RPMI8226 (cell line): ENCODE measurements at regions not wholly inside any gene's neighbourhood (a gene's known extent, or its start where the extent isn't known, plus 50 kb on each side); places are given as distances from the start of the nearest gene placed in this dataset.

Experiments used
- DNase-seq: peaks from one replicate; pipeline ENCODE4 v3.0.0-alpha.2; 2015

DNA sequence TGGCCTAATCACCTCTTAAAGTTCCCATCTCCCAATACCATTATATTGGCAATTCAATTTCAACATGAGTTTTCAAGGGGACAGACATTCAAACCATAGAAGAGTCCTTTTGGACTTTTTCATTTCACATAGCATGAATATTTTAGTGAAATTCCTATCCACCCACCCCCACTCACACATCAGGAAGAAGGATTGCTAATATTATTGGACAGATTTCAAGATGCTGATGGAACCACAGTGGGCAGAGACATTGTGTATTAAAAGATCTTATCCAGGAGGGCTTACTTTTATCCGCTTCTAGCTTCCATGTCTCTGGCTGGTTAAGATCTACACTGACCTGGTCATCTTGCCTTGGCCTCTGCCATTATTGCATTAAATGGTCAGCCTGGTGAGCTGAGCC lies 297.4 kb upstream of the ACVR2A start:
- no peak for DNase-seq

DNA sequence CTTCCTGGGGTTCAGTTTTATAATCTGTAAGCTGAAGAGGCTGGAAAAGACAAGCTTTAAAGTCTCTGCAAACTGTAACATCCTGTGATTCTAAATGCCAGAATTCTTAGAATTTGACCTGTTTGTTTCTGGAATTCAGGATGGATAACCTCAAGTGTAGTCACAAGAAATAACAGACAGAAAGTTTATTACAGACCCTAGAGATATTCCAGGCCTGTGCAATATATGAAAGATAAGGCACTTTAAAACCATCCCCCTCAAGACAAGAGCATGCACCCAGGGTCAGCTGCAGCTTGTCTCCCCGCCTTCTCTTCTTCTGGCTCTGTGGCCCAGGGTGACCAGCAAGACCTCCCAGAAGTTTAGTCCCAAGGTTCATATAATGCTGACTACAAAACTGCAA lies 298.7 kb upstream of the ACVR2A start:
- no peak for DNase-seq

DNA sequence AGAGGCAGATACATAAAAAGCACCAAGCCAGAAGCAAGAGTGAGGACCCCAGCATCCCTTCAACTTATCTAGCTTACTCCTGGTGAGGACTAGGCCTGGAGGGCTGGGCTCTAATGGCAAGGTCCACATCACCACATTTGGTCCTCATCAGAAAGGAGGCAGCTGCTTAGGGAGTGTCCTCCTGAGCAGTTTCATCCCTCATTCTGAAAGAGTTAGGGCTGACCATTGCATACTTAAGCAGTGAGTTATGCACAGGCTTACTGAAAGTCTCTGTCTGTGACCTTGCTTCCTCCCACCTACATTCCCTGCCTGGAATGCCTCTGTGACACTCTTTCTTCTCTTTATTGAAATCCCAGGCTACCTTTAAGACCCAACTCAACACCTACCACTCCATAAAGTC lies 301.8 kb upstream of the ACVR2A start:
- DNase-seq = no peak

DNA sequence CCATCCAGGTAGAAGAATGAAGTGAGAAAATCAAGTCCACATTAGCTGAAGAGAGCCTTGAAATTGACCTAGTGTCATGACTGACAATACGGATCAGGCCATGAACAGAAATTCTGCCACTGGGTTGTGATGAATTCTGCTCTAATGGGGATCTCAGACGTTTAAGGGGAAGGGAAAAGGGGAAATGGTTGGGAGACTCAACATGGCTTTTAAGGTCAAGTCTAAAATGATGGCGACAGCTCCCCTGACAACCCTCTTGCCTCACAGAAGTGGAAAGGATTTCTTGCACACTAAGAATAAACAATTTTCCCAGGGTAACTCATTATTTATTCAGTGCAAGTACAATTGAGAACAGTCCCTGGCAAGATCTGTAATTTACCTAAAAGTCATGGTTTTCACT lies 302.5 kb upstream of the ACVR2A start:
- no peak for DNase-seq

DNA sequence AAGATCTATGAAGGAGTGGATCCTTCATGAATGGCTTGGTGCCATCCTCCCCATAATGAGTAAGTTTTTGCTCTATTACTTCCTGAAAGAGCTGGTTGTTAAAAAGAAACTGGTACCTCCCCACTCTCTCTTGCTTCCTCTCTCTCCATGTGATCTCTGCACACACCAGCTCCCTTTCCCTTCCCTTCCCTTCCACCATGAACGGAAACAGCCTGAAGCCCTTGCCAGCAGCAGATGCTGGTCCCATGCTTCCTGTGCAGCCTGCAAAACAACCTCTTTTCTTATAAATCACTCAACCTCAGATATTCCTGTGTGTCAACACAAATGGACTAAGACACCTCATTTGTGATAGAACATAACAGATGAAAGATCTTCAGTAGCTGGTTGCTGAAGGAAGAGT lies 303.5 kb upstream of the ACVR2A start:
- DNase-seq = no peak

DNA sequence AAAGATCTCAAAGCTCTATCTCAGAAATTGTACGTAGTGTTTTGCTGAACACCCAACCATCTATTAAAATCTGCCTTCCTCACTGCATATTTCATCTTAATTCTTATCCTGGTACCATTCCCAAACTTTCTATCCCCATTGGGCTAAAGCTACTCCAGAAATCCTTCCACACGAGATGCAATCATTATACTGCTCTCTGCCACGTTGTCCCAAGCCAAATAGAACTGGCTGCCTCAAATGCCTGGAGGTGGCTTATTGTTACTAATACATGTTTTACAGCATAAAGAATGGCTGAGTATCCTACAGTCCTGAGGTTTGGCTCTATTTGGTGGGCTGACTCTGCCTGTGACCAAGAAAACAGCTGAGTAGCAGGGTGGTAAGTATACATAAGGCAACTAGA lies 306.0 kb upstream of the ACVR2A start:
- no peak for DNase-seq

DNA sequence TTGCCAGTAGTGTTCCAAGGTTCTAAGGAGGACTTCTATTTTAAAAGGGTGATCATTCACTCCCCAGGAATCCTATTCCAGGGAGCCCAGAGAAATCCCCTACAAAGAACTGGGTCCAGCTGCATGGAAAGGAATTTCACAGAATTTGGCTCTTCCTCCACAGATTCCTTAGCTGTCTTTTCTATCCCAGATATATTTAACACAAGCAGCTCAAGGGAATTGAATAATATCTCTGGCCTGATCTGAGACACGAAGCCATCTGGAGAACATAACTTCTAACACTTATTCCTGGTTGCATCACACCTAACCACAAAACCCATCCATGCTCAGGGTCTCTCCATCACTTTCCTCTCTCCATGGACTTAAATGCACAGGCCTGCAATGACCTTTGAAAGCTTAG lies 306.7 kb upstream of the ACVR2A start:
- DNase-seq = no peak

DNA sequence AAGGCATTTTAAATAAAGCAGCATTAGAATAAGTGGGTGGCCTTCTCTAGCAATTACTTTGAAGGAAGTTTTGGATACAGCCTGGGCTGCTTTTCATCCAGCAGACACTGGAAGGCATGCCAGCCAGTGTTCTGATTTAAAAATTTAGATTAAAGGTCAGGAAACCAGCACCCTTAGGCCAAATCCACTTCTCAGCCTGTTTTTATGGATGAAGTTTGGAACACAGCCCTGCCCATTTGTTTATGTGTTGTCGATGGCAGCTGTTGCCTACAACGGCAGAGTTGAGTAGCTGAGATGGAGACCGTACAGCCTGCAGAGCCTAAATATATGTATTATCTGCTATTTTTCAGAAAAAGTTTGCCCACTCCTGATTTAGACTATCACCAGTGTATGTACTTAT lies 313.6 kb upstream of the ACVR2A start:
- DNase-seq = no peak

DNA sequence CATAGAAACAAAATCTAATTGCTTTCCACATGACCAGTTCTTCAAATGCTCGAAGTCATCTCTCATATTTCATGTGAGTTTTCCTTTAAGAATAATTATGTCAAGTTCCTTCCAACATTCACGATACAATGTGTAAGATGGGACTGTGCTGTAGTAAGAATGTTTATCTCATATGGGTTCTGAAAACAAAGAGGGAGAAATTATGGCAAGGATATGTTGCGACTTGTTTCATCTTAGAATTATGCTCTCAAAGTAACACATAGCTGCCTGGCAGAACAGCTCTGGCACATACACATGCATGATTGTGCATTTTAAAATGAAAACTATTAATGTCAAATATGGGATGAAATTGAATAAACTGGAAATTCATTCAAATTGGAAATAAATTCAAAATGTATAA lies 314.8 kb upstream of the ACVR2A start:
- no peak for DNase-seq

DNA sequence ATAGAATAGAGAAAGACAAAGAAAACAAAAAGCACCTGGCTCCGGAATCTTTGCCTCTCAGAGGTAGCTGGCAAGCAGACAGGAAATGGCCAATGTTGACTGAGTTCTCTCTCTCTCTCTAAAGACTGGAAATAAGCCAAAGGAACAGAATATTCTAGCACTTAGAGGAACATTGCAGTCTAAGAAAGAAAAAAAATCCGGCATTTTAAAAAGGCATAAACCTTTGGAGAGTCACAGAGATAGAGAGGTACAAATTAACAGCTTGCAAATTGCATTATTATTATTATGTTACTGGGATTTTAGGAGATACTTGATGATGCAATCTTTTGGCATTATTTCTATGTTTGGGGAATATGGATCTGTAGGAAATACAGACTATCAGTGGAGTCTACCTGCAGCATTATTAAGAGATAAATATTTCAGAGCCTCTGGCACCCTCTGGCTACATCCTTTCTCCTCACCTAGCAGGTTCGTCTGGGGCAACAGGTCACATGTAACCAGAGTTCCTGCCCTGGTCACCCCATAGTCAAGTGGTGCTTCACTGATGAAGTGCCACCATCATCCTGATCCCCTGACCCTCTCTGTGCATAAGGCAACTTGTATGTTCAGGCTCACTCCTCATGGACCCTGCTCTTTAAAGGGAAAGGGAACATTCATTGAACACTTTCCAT lies 318.9 kb upstream of the ACVR2A start:
- peak; percentile 63 for DNase-seq

DNA sequence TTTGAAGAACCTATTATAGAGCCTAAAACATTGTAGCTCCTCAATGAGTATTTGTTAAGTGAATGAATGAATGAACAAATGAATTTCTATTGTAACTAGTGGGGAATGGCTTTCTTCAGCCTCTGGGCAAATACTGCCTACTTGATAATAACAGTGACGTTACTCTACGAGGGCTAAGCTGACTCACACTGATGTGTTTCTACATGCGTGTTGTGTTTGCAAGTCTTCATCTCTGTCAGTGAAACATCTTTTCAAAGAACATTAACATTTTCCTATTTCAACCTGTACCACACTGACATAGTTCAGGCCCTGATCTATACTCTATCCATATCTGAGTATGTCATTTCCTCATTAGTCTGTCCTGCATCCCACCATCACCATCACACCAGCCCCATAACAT lies 319.9 kb upstream of the ACVR2A start:
- DNase-seq = no peak

DNA sequence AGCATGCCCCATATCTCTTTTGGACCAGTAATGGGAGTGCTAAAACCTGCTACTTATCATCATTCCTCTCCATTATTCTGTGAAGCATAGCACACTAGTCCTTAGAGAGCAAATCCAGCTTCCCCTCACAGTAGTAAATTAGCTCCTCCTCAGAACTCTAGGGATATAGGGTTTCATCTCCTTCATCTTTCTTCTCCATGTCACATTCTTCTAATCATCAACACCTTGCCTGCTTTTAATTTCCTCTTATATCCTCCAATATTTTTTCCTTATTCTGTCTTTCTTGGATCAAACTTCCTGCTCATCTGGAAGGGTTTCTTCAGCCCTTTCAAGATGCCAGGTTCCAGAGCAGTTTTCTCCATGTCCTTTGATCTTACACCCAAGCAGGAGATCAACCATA lies 321.4 kb upstream of the ACVR2A start:
- no peak for DNase-seq

DNA sequence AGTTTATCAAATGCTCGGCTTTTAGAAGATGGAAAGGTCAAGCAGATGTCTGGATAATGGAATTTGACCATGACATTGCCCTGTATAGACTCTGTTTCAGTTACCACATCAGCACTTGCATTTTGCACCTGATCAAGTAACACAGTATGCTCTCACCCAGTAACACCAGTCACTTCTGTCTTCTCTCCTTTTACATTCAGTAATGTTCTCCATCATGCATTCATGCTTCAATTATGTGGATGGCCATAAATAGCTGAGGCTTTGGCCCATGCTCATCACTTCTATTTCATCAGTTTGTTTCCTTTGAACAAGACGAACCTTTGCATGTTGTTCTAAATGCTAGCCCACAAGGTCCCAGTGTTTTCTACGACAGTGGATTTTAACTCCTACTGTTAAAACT lies 322.9 kb upstream of the ACVR2A start:
- DNase-seq = no peak

DNA sequence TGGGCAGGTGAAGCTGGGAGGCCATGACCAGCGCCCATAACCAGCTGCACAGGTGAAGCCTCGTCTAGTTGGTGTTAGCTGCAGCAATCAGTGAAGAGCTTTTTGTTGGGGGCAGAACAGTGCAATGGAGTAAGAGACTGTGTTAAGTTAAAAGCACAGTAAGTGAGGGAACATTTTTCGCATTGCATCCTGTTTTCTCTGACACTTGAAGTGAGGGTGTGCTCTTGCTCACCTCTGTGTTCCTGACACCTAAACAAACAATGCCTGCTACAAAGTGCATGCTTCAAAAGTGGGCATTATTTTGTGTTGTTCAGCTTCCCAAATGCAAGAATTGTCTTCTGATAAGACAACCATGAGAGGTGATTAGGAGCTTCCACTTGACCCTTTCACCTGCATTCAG lies 324.0 kb upstream of the ACVR2A start:
- DNase-seq = no peak

DNA sequence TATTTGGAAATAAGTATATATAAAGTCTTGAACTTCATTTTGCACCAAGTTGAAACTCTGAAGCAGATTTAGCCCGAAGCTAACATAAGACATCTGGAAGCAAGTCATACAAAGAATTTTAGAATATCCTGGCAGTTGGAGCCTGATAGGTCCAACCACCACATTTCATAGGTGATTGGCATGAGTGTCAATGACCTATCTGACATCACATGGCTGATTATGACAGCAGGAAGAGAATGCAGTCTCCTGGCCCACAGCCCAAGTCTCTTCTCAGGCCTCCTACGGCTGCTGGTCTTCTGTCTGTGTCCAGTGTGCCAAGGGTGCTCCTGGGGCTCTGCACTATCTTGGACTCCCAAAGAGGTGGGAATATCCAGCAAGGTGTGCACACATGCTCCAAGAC lies 325.7 kb upstream of the ACVR2A start:
- DNase-seq = no peak

DNA sequence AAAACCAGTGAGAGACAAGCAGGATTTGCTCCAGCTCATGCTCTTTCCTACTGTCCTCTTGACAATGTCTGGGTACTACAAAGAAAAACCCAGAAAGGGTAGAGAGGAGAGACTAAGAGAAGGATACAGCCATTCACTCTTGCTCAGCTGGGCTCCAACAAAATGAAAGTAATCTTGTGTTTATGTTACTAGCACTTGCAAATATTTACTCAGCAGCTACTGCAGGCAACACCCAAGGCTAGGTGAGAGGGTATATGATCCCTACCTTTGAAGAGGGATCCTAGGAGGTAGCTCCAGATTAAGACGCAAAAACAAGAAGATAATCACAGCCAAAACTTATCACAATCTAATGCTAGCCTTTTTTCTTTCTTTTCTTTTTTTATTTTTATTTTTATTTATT lies 329.6 kb upstream of the ACVR2A start:
- no peak for DNase-seq

DNA sequence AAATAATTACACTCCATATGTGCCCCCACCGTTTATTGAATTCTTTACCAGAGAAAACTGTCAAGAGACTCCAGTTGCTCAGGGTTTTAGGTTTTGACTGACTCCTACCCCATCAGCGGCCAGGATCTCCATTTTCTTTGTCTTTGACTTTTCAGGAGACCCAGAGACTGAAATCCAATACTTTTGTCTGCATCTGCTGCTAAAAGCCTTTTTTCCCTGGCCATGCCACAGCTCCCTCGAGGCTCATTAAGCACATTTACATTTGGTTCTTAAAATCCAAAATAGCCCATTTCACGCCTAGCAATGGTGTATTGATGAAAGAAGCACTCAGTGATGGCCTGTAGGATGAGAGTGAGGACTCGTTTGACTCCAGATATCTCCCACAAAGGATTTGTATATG lies 332.6 kb upstream of the ACVR2A start:
- no peak for DNase-seq

DNA sequence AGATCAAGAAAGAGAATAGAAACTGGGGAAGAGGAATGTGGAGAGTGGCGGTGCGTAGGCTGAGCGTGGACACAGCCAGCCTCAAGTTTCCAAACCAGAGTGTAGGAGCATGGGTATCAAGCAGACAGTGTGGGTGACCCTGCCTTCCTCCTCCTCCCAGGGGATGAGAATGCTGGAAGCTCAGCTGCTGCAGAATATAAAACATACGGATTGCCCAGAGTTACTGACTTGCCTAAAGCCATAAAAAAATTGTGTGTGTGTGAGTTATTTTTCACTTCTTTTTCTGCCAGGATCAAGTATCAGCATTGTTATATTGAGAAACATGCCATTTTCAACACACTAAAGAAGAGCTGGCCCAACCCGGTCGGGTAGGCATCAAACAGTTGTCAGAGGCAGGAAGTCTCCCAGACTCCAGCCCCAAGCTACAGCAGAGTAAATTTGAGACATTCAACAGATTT lies 333.3 kb upstream of the ACVR2A start:
- DNase-seq = no peak

DNA sequence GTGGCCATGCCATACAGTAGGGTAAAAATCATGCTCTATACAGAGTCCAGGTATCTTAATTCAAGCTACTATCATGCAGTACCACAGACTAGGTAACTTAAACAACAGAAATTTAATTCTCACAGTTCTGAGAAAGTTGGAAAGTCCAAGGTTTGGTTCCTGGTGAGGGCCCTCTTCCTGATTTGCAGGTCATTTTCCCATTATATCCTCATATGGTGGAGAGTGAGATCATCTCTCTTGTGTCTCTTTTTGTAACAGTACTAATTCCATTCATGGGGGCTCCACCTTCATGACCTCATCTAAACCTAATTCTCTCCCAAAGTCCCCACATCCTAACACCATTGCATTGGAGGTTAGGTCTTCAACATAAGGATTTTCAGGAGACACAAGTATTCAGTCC lies 335.0 kb upstream of the ACVR2A start:
- DNase-seq = no peak

DNA sequence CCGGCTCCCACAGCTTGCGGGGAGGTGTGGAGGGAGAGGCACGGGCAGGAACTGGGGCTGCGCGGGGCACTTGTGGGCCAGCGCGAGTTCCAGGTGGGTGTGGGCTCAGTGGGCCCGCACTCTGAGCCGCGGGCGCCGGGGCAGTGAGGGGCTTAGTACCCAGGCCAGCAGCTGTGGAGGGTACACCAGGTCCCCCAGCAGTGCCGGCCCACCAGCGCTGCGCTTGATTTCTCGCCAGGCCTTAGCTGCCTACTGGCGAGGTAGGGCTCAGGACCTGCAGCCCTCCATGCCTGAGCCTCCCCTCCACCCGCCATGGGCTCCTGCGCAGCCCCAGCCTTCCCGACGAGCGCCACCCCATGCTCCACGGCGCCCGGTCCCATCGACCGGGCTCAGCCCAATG lies 337.9 kb upstream of the ACVR2A start:
- DNase-seq = no peak

DNA sequence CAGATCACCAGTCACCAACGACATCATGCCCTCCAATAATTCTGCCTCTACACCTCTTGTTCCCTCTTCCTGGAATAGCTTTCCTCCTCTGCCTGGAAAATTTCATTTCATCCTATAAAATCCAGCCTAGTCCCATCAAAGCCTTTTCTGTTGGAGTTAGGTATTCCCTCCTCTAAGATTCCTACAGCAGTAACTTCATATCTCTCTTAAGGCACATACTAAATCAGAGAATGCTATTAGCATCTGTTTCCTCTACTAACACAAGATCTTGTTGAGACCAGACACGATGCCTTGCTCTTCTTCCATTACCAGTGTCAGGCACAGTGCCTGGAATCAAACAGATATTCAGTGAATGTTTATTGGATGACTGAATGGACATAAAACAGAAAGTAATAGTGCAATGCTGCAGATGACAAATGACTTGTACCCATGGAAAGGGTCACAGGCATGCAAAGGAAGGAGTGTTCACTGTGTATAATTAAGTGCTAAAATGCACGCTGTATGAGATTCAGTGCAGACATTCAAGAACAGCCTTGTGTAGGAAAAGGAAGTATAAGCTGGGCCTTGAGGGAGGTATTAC lies 342.0 kb upstream of the ACVR2A start:
- no peak for DNase-seq

DNA sequence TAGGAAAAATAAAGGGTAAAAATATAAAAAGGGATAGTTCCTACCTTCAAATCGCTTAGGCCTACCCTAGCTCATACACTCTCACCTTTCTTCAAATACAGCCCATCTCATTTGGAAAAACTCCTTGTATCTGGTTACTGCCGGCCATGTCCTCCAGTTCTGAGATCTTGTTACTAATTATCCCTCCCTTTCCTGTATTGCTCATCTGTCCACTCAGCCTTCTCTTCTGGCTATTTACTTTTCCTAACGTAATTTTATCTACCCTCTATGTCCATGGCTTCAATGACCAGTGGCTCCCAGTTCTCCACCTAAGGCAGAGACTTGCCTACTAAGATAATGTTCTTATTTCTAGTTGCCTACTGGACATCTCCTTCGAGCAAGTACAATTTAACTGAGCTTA lies 342.9 kb upstream of the ACVR2A start:
- DNase-seq = no peak

DNA sequence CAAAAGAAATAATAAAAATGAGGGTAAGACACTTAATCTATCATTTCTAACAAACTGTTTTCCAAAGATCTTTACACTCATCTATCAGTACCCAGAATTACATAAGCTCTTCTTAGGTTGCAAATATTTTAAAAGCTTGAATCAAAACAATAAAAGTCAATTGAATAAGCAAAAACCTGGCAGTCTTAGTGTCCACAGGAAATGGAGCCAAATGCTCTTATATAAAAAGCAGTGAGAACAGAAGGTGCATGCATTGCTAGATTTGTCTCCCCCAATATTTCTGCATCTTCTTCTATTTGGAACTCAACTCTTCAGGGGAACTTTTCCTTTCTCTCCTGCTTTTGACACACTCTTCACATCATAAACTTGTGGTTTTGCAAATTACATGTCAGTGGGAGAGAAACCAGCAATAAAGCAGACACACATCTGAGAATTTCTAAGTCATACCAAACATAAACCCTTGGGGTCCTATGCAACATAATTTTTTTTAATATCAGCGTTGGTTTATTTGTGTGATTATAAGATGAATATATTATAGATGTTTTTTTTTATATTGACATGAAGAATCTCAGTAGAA lies 343.9 kb upstream of the ACVR2A start:
- DNase-seq = no peak

DNA sequence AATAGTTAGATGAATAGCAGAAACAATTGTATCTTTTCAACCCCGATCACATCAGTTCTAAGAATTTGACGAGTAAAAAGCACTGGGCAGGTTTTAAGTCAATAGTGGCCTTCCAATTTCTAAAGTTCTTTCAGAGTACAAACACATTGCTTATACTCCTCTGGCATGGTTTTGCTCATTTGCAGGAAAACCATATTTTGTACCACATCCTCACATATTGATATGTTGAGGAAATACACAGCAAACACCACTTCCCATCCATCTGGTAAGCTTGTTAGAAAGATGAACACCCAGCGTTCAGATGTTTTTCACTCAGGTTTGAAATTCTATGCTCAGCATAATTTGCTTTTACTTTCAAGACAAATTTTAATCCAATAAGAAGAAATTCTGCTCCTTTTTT lies 344.6 kb upstream of the ACVR2A start:
- no peak for DNase-seq

DNA sequence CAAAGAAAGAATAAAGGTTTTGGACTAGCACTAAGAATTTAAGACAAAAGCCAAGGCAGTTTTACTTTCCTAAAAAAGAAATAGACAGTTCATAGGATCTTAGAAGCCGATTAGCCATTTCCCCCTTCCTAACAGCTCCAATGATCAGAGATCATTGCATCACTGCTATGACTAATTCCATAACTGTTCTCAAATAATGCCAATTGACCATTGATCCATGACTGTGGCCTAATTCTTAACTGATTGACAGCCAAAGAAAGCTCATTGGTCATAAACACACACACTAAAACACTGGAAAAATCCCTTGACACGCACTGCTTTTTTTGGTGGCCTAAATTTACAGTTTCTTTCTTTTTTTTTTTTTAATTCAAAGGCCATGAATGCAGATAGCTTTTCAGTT lies 345.0 kb upstream of the ACVR2A start:
- DNase-seq = no peak
